Astrocyte (in vitro differentiated cells and primary cell): ENCODE measurements at regions not wholly inside any gene's neighbourhood (a gene's known extent, or its start where the extent isn't known, plus 50 kb on each side); places are given as distances from the start of the nearest gene placed in this dataset.

Source experiments
- DNase-seq: peaks from one replicate; pipeline ENCODE4 v3.0.0-alpha.2; 2010; ENCODE audit warnings: low read depth
- FAIRE-seq: peaks from 2 replicates; lab custom pipeline; 2011; peaks lifted over from hg19 to GRCh38; lab: Jason Lieb, UNC
- H2AFZ ChIP-seq: 2 replicates; pipeline ENCODE4 v1.6.0; 2012; ENCODE audit warnings: low read depth, low read length, inconsistent platforms
- H3K27ac ChIP-seq: 2 replicates; pipeline ENCODE4 v1.5.1; 2011; ENCODE audit warnings: low read depth, low read length, inconsistent platforms
- H3K27me3 ChIP-seq: 2 replicates; pipeline ENCODE4 v1.6.0; 2011; ENCODE audit warnings: low read length, inconsistent platforms; ENCODE audit not compliant: insufficient read depth
- H3K36me3 ChIP-seq: 2 replicates; pipeline ENCODE4 v1.5.1; 2011; ENCODE audit warnings: low read length, inconsistent platforms; ENCODE audit not compliant: insufficient read depth
- H3K4me1 ChIP-seq: 2 replicates; pipeline ENCODE4 v1.5.1; 2011; ENCODE audit warnings: low read length, inconsistent platforms; ENCODE audit not compliant: insufficient read depth
- H3K4me2 ChIP-seq: 2 replicates; pipeline ENCODE4 v1.6.0; 2012; ENCODE audit warnings: low read length, inconsistent platforms
- H3K4me3 ChIP-seq: 2 replicates; pipeline ENCODE4 v1.5.1; 2011; ENCODE audit warnings: low read depth, mild to moderate bottlenecking, low read length, inconsistent platforms; ENCODE audit not compliant: insufficient read depth
- H3K79me2 ChIP-seq: 2 replicates; pipeline ENCODE4 v1.6.0; 2012; ENCODE audit warnings: mild to moderate bottlenecking, low read length, inconsistent platforms; ENCODE audit not compliant: insufficient read depth
- H3K9ac ChIP-seq: 2 replicates; pipeline ENCODE4 v1.6.0; 2012; ENCODE audit warnings: mild to moderate bottlenecking, low read length, inconsistent platforms
- H3K9me3 ChIP-seq: 2 replicates; pipeline ENCODE4 v1.5.1; 2012; ENCODE audit warnings: low read depth, mild to moderate bottlenecking, low read length, inconsistent platforms; ENCODE audit not compliant: insufficient read depth
- H4K20me1 ChIP-seq: 2 replicates; pipeline ENCODE4 v1.6.0; 2012; ENCODE audit warnings: low read length, inconsistent platforms; ENCODE audit not compliant: insufficient read depth
- H3K27ac Mint-ChIP-seq: one replicate; pipeline ENCODE4 v1.8.0; 2021; ENCODE audit warnings: mild to moderate bottlenecking, mixed read lengths; ENCODE audit not compliant: unreplicated experiment
- H3K27me3 Mint-ChIP-seq: one replicate; pipeline ENCODE4 v1.8.0; 2021; ENCODE audit warnings: low read depth, mixed read lengths; ENCODE audit not compliant: unreplicated experiment
- H3K36me3 Mint-ChIP-seq: one replicate; pipeline ENCODE4 v1.8.0; 2021; ENCODE audit warnings: low read depth, mixed read lengths; ENCODE audit not compliant: unreplicated experiment
- H3K4me1 Mint-ChIP-seq: one replicate; pipeline ENCODE4 v1.8.0; 2021; ENCODE audit warnings: low read depth, mixed read lengths; ENCODE audit not compliant: unreplicated experiment
- H3K4me3 Mint-ChIP-seq: one replicate; pipeline ENCODE4 v1.8.0; 2021; ENCODE audit warnings: mild to moderate bottlenecking, moderate library complexity, mixed read lengths; ENCODE audit not compliant: unreplicated experiment
- H3K9me3 Mint-ChIP-seq: one replicate; pipeline ENCODE4 v1.8.0; 2021; ENCODE audit warnings: mild to moderate bottlenecking, mixed read lengths; ENCODE audit not compliant: unreplicated experiment
- EZH2 ChIP-seq: IDR thresholded peaks from 2 replicates; pipeline ENCODE4 v1.6.1; 2012; ENCODE audit warnings: mild to moderate bottlenecking, low read length, inconsistent platforms; ENCODE audit not compliant: insufficient read depth
- TF ChIP-seq, protein P1 (sequence below): IDR thresholded peaks from 2 replicates; pipeline ENCODE4 v1.5.1; 2011; ENCODE audit warnings: low read depth, mild to moderate bottlenecking, inconsistent platforms, low read length, moderate library complexity; ENCODE audit not compliant: insufficient read depth

GRCh38 chr11:45082744-45083543 is 63.5 kb upstream of the PRDM11 start:
- no peak for FAIRE-seq
- TF ChIP-seq, protein P1, sequence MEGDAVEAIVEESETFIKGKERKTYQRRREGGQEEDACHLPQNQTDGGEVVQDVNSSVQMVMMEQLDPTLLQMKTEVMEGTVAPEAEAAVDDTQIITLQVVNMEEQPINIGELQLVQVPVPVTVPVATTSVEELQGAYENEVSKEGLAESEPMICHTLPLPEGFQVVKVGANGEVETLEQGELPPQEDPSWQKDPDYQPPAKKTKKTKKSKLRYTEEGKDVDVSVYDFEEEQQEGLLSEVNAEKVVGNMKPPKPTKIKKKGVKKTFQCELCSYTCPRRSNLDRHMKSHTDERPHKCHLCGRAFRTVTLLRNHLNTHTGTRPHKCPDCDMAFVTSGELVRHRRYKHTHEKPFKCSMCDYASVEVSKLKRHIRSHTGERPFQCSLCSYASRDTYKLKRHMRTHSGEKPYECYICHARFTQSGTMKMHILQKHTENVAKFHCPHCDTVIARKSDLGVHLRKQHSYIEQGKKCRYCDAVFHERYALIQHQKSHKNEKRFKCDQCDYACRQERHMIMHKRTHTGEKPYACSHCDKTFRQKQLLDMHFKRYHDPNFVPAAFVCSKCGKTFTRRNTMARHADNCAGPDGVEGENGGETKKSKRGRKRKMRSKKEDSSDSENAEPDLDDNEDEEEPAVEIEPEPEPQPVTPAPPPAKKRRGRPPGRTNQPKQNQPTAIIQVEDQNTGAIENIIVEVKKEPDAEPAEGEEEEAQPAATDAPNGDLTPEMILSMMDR, result no peak
- no peak for TF ChIP-seq EZH2

DNA sequence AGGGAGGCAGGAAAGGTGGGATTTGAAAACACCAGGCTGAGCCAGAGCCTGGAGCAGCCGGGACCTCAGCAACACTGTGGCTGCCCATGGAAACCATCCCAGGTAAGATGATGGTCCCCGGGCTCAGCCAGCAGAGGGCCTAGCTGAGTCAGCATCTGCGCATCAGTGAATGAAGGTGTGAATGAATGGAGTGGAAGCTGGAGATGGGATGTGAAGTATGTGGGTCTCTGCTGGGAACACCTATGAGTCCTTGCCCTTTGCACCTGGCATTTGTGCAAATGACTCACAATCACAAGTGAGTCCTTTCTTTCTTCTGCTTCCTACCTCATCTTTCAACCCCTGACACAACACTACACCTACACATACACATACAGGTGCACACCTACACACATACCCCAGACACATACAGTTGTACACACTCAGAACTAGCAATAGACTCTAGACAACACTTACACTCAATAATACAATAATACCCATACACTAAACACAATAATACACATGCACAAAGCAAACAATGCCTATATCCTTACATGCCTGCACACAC is 62.8 kb upstream of the PRDM11 start:
- no peaks in the 10 kb centered on the region for H3K9me3 Mint-ChIP-seq
- no peaks in the 10 kb centered on the region for H3K79me2 ChIP-seq
- no peak for DNase-seq
- no peak overlapping the region for H3K27ac ChIP-seq
- H3K4me2 ChIP-seq, result no peak overlapping the region
- TF ChIP-seq, protein P1, result no peak
- TF ChIP-seq EZH2, result no peak
- no peaks in the 10 kb centered on the region for H4K20me1 ChIP-seq
- H3K4me3 ChIP-seq, result no peak overlapping the region
- no peaks in the 10 kb centered on the region for H3K36me3 ChIP-seq
- no peaks in the 10 kb centered on the region for H3K4me1 ChIP-seq
- H3K36me3 Mint-ChIP-seq, result no peaks in the 10 kb centered on the region
- no peak overlapping the region for H3K27ac Mint-ChIP-seq
- H3K9ac ChIP-seq, result no peak overlapping the region
- peaks cover 21% of the 10 kb centered on the region for H3K27me3 ChIP-seq
- no peak overlapping the region for H2AFZ ChIP-seq
- no peak overlapping the region for H3K4me3 Mint-ChIP-seq
- H3K27me3 Mint-ChIP-seq, result peaks cover 27% of the 10 kb centered on the region
- peaks cover 20% of the 10 kb centered on the region for H3K4me1 Mint-ChIP-seq
- no peak for FAIRE-seq
- no peaks in the 10 kb centered on the region for H3K9me3 ChIP-seq

More at GRCh38 chr11:45082744-45083543, 63.5 kb upstream of the PRDM11 start:
- Mint-ChIP-seq H3K9me3 (no peaks in the 10 kb centered on the region), H3K4me3 (no peak overlapping the region), H3K36me3 (no peaks in the 10 kb centered on the region), H3K27ac (no peak overlapping the region), H3K4me1 (peaks cover 19% of the 10 kb centered on the region), H3K27me3 (peaks cover 29% of the 10 kb centered on the region)
- no peak overlapping the region for H3K27ac ChIP-seq
- H3K9ac ChIP-seq, result no peak overlapping the region
- no peak overlapping the region for H3K4me2 ChIP-seq
- no peaks in the 10 kb centered on the region for H3K9me3 ChIP-seq
- H3K4me3 ChIP-seq, result no peak overlapping the region
- no peaks in the 10 kb centered on the region for H4K20me1 ChIP-seq
- H3K79me2 ChIP-seq, result no peaks in the 10 kb centered on the region
- no peak for DNase-seq
- H3K27me3 ChIP-seq, result peaks cover 25% of the 10 kb centered on the region
- no peaks in the 10 kb centered on the region for H3K4me1 ChIP-seq
- H2AFZ ChIP-seq, result no peak overlapping the region
- H3K36me3 ChIP-seq, result no peaks in the 10 kb centered on the region
